GM21381 (cell line): ENCODE measurements at regions not wholly inside any gene's neighbourhood (a gene's known extent, or its start where the extent isn't known, plus 50 kb on each side); places are given as distances from the start of the nearest gene placed in this dataset.

Experiments
- ATAC-seq: cut with Tn5 transposase; IDR thresholded peaks from one replicate; pipeline ENCODE4 v1.9.1; 2021; ENCODE audit warnings: mild to moderate bottlenecking, moderate library complexity; ENCODE audit not compliant: unreplicated experiment

- ATAC-seq, result no peak
These were observed 514.2 kb downstream of the RPS24 start for GRCh38 chr10:78547905-78548304.

DNA sequence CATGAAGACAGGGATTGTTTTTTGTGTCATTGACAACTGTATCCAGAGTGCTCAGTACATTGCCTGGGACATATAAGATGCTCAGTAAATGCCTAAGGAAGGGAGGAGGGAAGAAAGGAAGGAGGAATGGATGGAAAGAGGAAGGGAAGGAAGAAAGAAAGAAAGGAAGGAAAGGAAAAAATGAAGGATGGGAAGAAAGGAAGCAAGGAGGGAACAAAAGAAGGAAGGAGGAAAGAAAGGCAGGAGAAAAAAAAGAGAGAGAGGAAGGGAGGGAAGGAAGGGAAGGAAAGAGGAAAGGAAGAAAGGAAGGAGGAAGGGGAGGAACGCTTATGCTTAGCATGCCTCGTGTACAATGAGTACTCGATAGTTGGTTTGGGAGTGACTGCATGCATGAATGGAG is 514.7 kb downstream of the RPS24 start:
- no peak for ATAC-seq

DNA sequence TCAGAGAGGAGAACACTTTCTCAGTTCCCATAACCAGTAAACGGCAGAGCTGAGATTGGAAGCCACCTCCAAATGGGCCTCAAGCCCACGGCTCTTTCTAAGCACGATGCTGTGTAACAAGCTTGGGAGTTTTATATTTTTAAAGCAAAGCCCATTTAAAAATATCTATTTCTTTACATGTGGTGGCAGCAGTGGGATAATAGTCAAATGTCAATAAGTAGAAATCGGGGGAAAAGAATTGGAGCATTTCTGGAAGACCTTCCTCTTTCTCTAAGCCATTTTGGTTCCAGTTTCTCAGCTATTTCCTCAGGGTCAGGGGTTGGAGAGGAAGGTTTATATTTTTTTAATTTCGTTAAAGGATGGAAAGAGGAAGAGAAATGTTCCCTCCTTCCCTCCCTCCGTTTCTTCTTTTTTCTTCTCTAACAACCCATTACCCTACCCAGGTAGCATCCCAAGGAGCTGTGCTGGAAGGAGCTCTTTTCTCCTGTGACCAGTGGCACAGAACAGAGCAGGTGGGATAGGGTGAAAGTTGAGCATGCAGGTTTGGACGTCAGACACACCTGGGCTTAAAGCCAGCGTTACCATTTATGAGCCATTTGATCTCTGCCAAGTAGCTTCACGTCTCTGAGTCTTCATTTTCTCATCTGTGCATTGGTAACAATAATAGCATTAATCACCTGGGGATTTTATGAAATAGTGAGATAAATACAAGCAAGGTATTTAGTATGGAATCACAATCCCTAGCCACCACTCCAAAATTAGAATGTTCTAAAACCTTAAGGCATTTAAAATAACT is 515.7 kb downstream of the RPS24 start:
- no peak for ATAC-seq

DNA sequence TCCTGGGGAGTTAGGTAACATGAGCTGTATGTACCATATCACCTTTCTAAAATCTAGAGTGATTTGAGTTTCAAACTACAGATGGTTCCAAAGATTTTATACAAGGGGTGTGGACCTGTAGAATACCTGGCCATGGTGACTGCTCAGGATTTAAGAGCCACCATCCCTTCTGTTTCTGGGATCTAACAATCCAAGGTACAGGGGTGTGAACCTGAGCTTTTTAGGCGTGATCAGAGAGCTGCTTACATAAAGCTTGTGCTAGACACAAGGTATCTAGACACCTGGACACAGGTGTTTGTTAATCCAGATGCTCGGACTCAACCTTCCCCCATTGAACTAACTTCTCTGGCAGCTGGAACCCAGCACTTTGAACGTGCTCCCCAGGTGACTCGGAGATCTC is 516.4 kb downstream of the RPS24 start:
- ATAC-seq, result no peak

- ATAC-seq, result no peak
These were observed 517.1 kb downstream of the RPS24 start for GRCh38 chr10:78550716-78551115.

GRCh38 chr10:78551184-78552005 is 517.4 kb upstream of the ZMIZ1 start:
- ATAC-seq, result no peak

- ATAC-seq, result no peak
These were observed 516.4 kb upstream of the ZMIZ1 start for GRCh38 chr10:78552261-78552811.

DNA sequence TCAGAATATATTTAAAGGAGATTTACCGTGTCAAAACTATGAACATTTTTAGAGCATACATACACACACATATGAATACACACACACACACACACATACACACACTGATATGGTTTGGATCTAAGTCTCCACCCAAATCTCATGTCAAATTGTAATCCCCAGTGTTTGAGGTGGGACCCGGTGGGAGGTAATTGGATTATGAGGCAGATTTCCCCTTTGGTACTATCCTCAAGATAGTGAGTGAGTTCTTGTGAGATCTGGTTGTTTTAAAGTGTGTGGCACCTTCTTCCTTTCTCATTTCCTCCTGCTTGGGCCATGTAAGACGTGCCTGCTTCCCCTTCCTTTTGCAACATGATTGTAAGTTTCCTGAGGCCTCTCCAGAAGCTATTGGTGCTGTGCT is 515.0 kb upstream of the ZMIZ1 start:
- no peak for ATAC-seq

GRCh38 chr10:78555128-78555527 is 513.6 kb upstream of the ZMIZ1 start:
- no peak for ATAC-seq

DNA sequence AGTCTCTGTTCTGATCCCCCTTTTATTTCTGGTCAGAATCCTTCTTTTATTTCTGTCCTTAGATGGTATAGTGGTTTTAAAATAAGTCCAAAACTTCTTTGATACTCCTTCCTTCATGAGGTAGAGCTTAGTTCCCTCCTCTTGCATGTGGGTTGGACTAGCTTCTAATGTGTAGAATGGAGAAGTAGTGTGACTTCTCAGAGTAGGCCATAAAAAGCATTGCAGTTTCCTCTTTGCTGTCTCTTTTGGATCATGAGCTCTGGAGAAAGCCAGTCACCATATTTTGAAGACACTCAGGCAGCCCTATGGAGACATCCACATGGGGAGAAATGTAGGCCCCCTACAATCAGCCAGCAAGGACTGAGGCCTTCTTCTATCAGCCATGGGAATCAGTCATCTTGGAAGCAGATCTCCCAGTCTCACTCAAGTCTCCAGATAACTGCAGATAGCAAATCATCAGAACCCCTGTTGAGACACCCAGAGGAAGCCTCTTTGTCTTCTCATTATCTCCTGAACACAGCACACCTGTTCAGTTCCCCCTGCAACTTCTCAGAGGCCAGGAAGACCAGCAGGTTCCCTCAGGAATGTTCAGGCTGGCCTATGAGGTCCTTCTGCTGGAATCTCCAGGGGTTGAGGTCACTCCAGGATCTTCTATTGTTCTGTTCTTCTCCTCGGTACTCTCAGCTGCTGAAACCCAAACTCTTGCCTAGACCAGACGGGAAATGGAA is 511.9 kb upstream of the ZMIZ1 start:
- ATAC-seq, result no peak

GRCh38 chr10:78557433-78557925 is 511.3 kb upstream of the ZMIZ1 start:
- no peak for ATAC-seq

DNA sequence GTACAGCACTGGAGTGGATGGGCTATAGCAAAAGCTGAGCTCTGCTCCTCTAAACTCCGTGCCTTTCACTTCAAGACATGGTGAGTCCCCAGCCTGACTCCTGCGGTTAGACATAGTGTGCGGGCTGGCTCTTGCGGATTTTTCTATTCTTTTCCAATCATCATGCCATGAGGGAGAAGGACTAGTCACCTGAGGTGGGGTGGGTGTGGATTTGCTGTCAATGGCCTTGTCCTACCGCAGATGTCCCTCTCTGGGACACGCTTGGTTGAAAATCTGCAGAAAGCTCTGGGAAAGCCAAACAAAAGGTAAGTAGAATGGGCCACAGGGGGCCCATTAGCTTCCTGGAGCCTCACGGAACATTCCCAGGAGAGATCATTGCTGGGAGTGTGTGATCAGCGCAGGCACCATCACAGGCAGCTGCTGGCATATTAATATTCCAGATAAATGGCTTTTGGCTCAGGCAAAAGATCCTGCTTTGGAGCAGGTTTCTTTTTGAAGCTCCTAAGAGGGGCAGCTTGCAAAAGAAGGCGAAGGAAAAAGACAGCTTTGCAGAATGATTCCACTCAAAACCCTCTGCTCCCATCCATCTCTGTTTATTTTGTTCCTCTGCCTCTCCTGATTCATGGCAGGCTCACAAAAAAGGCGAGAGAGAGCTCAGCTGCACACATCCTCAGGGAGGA is 509.0 kb upstream of the ZMIZ1 start:
- ATAC-seq, result no peak

GRCh38 chr10:78560341-78560688 is 508.5 kb upstream of the ZMIZ1 start:
- ATAC-seq, result no peak

DNA sequence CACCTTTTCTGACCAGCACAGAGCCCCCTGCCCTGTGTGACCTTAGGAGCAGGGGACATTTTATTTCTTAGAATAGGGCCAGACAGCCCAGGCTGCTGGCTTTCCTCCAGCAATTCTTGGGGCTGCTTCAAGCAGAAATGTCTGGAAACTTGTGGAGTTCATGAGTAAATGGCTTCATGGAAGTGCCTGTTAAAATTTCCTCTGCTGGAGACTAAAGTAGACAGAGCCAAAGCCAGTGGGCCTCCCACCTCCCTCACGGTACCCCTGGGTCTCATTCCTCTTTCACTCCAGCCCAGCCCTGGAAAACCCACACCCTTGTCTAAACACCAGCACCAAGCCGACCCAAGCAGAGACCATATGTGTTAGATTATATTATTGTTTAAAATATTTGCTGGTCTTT is 505.5 kb upstream of the ZMIZ1 start:
- no peak for ATAC-seq

DNA sequence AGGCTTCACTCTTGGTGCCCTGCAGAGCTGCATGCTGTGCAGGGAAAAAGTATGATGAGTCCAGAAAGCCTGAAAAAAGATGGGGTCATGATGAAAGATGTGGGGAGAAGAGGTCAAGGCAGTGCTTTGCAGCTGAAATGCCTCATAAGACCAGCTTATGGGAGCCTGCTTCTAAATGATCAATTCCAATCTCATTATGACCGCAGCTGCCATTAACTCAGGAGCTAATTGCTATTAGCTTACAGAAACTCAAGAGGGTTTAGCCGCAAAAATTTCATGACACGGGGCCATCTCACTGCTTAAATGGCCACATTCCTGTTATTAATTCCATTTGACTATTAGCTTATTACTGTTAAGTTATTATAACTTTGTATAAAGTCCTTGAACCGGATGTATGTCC is 502.9 kb upstream of the ZMIZ1 start:
- ATAC-seq, result no peak

DNA sequence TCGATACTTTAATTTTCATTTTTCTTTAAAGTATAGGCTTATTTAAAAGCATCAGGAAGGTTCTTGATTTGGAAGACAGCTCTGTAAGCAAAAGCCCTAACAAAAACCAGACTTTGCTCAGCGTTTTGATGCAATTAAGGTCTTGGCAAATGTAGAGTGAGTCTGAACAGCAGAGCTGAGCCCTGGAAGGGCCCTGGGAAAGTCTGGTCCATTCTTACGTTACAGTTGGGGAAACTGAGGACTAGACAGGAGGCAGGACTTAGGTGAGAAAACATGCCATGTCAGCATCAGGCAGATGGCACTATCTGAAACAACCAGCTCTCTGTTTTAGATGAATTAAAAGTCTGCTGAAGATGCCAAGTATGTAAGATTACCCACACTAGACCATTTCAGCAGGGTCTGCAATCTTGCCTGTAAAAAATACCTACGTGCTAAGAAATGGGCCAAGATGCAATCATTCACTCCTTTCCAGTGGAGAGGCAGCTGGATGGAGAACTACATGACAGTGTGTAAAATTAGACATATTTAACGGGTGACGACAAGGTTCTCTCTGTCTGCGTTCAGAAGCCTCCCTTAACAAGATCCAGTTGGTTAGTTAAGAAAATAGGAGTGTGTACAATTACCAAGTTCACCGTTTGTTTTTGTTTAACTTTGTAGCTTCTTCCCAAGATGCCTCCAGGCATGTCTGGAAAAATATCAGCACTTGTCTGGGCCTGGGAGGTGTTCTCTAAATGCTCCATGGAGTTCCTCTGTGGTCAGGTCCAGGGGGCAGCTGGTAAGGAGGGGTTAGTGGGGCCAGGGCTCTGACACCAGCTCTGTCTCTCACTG is 502.3 kb upstream of the ZMIZ1 start:
- no peak for ATAC-seq

DNA sequence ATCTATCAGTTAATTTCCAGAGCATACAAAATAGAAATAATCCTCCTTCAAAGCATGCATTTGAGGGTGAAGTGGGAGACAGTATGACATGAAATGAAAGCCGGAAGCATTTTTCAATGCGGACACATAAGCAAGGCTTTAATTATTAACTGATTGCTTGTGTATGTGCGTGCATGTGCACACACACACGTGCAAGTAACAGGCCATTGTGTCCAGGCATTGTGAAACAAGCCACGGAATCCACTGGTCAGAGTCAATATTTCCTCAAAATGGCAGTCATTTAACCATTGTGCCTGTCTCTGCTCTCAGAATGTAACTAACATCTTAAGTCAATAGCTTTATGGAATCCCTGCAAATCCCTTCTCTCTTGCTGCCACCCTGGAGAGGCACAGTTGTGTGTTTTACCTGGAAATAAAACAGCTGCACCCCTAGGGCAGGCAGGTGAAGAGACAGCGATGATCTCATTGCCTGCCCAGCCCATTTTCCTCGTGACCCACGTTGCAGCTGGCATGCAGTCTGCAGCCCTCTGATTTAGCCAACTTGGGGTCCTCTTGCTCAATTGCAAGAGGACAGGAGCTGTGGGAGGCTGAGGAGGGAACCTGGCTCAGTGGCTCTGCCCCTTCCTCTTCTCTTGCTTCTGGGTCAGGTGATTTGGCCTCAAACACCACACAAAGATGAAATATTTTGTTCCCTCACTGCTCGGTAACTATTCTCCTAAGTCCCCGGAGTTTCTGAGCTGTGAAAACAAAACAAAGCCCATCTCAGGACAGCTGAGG is 500.9 kb upstream of the ZMIZ1 start:
- ATAC-seq, result no peak

DNA sequence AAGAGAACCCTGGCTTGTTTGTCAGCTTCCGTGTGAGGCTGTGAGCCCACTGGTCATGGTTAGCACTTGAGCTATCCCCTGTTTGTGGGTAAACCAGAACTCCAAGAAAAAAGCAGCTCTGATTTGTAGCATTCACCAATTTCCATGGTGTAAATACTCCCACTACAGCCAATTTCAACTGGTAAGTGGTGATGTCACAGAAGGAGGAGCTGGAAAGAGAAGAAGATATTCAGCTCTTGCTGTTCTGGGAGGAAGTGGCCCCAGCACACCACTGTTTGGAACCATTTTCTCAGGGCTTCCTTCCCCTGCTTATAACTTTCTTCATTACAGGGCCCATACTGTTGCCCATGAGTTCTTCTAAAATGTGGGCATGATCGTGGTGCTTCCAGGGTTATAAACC is 500.1 kb upstream of the ZMIZ1 start:
- ATAC-seq, result no peak

GRCh38 chr10:78570633-78571235 is 498.0 kb upstream of the ZMIZ1 start:
- no peak for ATAC-seq
